Activated CD4-positive, alpha-beta T cell treated with anti-CD3 and anti-CD28 coated beads, Interleukin-2, amount 50 U/mL, for 16 hours (primary cell): ENCODE measurements at regions not wholly inside any gene's neighbourhood (a gene's known extent, or its start where the extent isn't known, plus 50 kb on each side); places are given as distances from the start of the nearest gene placed in this dataset.
"Not testable (repeated sequence)": the region's sequence is repeated elsewhere in the genome, so short reads cannot be mapped to it uniquely, and the experiment has no call there.

ENCODE experiments used
- DNase-seq: peaks from one replicate; pipeline ENCODE4 v3.0.0-alpha.2; 2020

GRCh38 chr15:47887241-47887800, 170.0 kb downstream of the SEMA6D start:
- no peak for DNase-seq

DNA sequence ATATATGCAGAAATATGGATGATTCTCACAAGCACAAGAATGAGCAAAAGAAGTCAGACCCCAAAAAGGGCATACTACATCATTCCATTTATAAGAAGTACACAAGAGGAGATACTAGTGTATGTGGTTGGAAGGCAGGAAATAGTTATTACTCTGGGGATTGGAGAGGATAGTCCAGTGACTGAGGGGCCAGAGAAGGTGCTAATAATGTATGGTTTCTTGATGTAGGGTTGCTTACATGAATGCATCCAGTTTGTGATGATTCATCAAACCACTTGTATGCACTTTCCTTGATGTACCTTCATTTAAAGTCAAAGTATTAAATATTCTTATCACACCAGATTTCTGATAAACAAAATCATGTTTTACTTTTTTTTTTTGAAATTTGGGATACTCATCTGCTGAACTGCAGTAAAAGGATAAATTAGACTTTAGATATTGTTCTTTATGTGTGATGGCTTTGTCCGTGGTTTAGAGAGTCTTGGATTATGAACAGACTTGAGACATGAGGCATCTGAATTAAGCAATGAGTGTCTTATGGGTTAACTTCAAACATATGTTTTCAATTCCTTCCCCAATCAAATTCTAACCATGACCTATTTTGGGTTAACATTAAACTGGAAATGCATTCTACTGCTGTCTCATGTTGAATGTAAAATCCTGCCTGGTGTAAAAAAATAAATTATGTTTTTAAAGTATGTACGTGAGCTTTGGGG, 171.2 kb downstream of the SEMA6D start:
- DNase-seq: no peak

GRCh38 chr15:47890397-47891150, 173.3 kb downstream of the SEMA6D start:
- DNase-seq: no peak

GRCh38 chr15:47897525-47897924, 180.2 kb downstream of the SEMA6D start:
- no peak for DNase-seq

GRCh38 chr15:47900751-47901150, 183.4 kb downstream of the SEMA6D start:
- DNase-seq: no peak

DNA sequence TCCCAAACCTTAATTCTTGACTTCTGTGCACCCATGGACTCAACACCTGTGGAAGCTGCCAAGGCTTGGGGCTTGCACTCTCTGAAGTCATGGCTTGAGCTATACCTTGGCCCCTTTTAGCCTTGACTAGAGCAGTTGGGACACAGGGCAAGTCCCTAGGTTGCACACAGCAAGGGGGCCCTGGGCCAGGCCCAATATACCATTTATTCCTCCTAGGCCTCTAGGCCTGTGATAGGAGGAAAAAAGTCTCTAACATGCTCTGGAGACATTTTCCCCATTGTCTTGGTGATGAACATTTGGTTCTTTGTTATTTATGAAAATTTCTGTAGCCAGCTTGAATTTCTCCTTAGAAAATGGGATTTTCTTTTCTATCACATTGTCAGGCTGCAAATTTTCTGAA, 186.1 kb downstream of the SEMA6D start:
- no peak for DNase-seq

- no peak for DNase-seq
These were observed 191.2 kb downstream of the SEMA6D start for GRCh38 chr15:47908486-47908885.

DNA sequence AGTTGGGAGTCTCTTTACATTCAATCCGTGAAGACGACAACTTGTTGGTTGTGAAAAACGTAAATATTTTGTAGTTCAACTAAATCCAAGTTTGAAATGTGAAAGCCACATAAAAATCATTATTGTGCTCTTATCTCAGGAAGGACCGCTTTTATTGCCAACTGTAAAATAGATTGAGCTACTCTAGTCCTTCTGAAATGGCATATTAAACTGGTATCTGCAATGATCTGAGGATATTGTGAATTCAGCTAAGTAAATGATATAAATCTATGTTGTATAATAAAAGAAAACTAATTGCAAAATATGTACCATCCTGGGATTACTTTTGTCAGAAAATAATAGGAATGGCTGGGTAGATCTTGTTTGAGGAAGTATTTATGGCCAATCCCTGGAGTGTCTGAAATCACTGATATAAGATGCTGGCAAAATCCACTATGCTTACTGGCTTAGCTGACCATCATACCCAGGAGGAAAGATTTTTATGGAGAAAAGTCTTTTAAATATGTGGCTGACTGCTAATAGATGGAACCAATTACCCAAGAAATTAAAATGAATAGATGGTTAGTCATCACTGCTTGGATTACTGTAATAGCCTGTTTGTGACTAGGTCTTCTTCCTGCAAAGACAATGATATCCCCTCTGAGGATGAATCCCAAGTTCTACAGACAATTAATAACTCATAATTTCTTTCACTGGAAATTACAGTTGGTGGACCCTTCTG, 191.8 kb downstream of the SEMA6D start:
- DNase-seq: no peak

DNA sequence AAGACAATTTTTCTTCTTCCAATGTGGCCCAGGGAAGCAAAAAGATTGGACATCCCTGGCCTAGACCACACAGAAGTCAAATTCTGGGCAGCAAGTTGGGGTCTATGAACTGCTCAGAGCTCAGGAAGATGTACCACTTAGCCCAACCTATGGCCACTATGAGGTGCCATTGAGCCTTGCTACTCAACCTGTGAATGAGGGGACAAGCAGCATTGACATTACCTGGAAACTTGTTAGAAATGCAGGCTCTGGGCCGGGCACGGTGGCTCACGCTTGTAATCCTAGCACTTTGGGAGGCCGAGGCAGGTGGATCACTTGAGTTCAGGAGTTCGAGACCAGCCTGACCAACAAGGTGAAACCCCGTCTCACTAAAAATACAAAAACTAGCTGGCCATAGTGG, 195.6 kb downstream of the SEMA6D start:
- DNase-seq: not testable (repeated sequence)

DNA sequence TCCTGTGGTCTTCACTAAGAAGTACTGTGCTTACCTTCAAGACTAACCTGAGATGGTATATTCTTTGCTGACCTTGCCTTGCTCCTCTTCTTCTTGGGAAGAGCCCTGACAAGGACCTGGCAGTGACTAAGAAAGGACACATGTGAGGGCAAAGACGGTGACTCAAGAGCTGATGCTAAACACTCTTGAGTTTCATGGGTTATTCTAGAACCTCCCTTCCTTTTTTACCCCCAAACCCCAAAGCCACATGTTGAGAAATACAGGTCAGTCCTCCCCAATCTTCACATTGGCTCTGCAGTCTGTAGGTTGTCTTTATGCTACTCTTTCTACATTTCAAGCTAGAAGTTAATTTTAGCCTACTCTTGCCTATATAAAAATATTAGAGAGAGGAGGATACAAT, 200.6 kb downstream of the SEMA6D start:
- DNase-seq: no peak

GRCh38 chr15:47918877-47919276, 201.6 kb downstream of the SEMA6D start:
- DNase-seq: no peak

GRCh38 chr15:47924381-47924780, 196.4 kb upstream of the SLC24A5 start:
- DNase-seq: no peak

GRCh38 chr15:47929138-47929803, 191.5 kb upstream of the SLC24A5 start:
- DNase-seq: no peak

GRCh38 chr15:47932261-47932660, 188.5 kb upstream of the SLC24A5 start:
- DNase-seq: no peak

DNA sequence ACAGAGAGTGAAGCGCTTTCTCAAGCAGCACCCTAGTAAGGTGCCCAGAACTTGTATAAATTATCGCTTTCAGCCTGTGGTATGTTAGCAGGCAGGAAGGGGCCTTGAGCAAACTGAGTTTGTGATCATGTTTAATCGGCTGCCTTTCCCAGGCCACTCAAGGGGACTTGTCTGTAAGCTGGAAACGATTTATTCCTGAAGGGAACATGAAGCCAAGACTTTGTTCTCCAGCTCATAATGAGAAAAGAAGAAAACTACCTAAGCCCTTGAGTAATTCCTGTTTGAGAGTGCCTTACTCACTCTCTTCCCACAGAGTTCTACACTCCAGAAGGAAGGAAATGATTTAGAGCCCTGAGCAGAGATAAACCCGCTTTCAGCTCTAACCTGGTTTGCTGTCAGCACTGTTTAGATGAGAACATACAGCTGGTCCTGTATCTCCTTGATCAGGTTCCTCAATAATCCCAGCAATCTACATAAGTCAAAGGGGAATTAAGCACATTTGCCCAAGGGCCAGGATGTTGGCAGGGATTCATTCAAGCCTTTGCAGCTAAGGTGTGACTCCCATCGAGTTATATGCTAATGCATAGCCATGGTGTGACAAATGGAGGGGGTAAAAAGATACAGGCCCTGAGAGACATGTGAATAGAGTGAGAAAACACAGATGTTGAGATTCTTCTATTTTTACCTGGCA, 187.7 kb upstream of the SLC24A5 start:
- no peak for DNase-seq

DNA sequence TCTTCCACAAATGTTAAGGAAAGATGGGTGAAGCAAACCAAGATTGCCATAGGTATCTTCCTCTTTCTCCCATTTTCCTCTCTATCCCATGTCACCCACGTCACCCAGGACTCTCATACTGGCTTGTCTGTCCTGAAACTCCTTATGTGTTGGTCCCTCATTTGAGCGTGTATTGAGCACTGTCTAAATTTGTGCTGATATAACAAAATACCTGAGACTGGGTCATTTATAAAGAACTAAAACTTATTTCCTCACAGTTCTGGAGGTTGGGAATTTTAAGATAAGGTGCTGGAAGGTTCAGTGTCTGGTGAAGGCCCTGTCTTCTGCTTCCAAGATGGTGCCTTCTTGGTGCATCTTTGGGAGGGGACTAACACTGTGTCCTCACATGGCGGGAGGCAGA, 186.9 kb upstream of the SLC24A5 start:
- DNase-seq: no peak

- no peak for DNase-seq
These were observed 186.4 kb upstream of the SLC24A5 start for GRCh38 chr15:47934342-47934741.

GRCh38 chr15:47937834-47938233, 183.0 kb upstream of the SLC24A5 start:
- no peak for DNase-seq

DNA sequence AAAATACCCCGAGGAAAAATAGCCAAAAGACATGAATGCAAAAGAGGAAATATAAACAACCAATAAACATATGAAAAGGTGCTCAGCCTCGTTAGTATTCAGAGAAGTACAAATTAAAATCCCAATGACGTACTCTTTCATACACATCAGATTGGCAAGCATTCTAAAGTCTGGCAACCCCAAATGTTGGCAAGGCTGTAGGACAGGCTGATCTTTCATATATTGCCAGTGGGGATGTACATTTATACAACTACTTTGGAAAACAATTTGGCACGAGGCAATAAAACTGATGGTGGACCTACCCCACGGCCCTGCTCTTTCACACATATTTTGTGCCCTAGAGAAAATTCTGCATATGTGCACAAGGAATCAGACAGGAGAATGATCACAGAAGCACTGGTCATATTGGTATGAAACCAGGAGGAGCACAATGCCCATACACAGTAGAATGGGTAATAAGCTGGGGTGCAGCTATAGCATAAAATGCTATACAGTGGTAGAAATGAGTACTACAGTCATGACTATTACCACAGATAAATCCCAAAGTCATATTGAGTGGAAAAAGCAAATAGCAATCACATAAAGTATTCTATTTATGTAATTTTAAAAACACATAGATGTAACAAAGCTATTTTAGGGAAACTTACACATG, 176.0 kb upstream of the SLC24A5 start:
- DNase-seq: no peak

GRCh38 chr15:47945872-47946650, 174.7 kb upstream of the SLC24A5 start:
- DNase-seq: no peak

- no peak for DNase-seq
These were observed 171.0 kb upstream of the SLC24A5 start for GRCh38 chr15:47949815-47950214.
